ENCODE measurements at regions not wholly inside any gene's neighbourhood (a gene's known extent, or its start where the extent isn't known, plus 50 kb on each side); places are given as distances from the start of the nearest gene placed in this dataset.

DNA sequence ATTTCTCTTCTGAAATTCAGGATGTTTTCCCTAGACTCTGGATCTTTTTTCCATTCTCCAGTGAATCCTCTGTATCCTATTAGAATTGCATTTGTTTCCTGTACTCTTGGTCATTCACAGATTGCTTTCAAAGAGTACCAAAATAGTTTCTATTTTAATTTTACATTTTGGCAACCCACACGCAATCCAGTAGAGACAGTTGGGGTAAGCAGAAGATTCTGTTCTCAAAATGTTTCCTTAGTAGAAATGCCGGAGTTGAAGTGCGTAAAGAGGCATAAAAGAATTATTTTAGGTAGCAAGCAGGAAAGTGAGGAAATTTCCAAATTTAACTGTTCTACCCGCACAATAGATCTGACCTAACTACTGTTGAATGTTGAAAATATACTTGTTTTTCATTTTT, 842.4 kb downstream of the LUZP2 start:
- H3K9me3 ChIP-seq = no peaks in the 10 kb centered on the region
- no peaks in the 10 kb centered on the region for H3K27me3 ChIP-seq
- H3K4me3 ChIP-seq = no peak overlapping the region
- no peak for DNase-seq (ENCODE audit: extremely low spot score in 2 of 2)
- H3K4me1 ChIP-seq = no peaks in the 10 kb centered on the region
- intact Hi-C loops (cut with DNase I) = no loop called here
- TF ChIP-seq POLR2A (IDR thresholded peaks at IDR 0.05) (no peak), POLR2AphosphoS5 (IDR thresholded peaks at IDR 0.05; ENCODE audit: insufficient read depth in 1 of 2, low read depth in 1 of 2) (no peak)
- TF ChIP-seq, protein P1, sequence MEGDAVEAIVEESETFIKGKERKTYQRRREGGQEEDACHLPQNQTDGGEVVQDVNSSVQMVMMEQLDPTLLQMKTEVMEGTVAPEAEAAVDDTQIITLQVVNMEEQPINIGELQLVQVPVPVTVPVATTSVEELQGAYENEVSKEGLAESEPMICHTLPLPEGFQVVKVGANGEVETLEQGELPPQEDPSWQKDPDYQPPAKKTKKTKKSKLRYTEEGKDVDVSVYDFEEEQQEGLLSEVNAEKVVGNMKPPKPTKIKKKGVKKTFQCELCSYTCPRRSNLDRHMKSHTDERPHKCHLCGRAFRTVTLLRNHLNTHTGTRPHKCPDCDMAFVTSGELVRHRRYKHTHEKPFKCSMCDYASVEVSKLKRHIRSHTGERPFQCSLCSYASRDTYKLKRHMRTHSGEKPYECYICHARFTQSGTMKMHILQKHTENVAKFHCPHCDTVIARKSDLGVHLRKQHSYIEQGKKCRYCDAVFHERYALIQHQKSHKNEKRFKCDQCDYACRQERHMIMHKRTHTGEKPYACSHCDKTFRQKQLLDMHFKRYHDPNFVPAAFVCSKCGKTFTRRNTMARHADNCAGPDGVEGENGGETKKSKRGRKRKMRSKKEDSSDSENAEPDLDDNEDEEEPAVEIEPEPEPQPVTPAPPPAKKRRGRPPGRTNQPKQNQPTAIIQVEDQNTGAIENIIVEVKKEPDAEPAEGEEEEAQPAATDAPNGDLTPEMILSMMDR (IDR thresholded peaks at IDR 0.05) = no peak
- no peaks in the 10 kb centered on the region for H3K36me3 ChIP-seq
- no peak overlapping the region for H3K27ac ChIP-seq

DNA sequence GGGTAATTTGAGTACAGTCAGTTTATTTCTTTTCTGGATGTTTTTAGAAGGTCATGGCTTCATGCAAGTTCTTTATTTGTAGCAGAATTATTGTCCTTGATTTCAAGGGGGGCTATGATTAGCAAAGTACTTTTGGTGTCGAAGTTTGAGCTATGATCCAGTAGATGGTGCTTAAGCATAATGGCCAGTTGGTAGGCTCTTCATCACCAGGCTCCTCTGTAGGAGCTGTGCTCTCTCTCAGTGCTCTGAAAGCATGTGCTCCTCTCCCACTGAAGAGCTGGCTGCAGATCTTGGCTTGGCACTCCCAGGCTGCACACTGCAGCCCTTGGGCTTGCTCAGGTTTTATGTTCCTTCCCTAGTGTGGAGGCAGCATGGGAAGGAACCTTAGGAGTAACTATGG, 852.7 kb downstream of the LUZP2 start:
- Histone ChIP-seq H3K27me3 (no peaks in the 10 kb centered on the region), H3K9me3 (no peaks in the 10 kb centered on the region), H3K4me3 (no peak overlapping the region), H3K4me1 (no peaks in the 10 kb centered on the region), H3K36me3 (no peaks in the 10 kb centered on the region), H3K27ac (no peak overlapping the region)
- DNase-seq (ENCODE audit: extremely low spot score in 2 of 2) = no peak
- intact Hi-C loops (cut with DNase I) = no loop called here
- TF ChIP-seq POLR2A (IDR thresholded peaks at IDR 0.05) = no peak
- TF ChIP-seq, protein P1 (IDR thresholded peaks at IDR 0.05) = no peak
- no peak for TF ChIP-seq POLR2AphosphoS5 (IDR thresholded peaks at IDR 0.05; ENCODE audit: insufficient read depth in 1 of 2, low read depth in 1 of 2)

DNA sequence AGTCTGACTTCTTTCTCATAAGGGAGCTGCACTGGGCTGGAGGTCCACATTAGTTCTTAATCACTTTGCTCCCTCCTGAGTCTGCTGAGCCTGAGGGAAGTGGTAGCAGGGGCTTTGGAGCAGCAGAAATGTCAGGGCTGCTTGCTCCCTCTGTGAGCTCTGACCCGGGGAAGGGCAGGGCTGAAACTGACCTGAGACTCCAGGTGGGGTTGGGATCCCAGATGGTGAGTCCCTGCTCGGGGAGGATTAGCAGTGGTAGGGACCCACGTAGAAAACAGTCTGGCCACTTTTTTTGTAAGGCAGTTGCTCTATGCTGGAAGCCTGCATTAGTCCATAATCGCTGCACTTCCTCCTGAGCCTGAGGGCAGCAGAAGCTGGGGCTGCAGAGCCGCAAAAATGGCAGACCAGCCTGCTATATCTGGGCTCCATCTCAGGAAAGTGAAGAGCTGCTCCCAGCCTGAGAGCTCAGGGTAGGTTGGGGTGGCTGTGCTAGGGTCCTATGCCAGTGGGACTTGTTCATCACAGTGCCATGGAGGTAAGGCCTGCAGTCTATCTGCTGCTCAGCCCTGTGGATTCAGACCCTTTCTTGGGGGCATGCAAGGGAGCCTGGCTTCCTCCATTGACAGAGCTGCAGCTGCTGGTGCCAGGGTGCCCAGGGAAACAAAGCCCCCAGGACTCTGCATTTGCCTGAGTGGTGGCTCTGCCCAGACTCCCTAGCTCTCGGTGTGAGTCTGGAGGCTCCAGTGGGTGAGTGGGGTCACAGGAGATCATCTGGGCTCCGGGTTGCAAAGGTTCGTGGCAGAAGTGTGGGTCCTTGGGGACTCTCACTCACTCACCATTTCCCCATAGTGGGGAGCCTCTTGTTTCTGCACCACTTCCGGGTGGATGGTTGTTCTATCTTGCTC, 854.3 kb downstream of the LUZP2 start:
- Histone ChIP-seq H3K4me1 (no peaks in the 10 kb centered on the region), H3K27ac (no peak overlapping the region), H3K36me3 (no peaks in the 10 kb centered on the region), H3K27me3 (no peaks in the 10 kb centered on the region), H3K4me3 (no peak overlapping the region), H3K9me3 (no peaks in the 10 kb centered on the region)
- no peak for DNase-seq (ENCODE audit: extremely low spot score in 2 of 2)
- TF ChIP-seq POLR2AphosphoS5 (IDR thresholded peaks at IDR 0.05; ENCODE audit: insufficient read depth in 1 of 2, low read depth in 1 of 2) = no peak
- intact Hi-C loops (cut with DNase I) = no loop called here

DNA sequence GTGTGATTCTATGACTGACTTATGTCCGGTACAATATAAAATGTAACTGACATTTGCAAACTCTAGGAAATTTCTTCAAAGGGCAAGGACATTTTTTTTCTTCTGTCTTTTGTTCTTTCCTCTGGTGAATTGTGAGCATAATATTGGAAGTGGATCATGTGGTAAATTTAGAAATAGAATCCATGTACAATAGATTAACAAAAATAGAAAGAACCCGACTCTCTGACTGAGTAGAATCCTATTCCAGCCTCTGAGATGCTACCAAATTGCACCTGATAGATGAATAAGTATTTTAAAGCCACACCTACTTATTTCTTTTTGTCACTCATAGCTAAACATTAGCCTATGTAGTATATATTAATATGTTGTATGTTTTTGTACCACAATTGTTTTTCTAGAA, 860.3 kb downstream of the LUZP2 start:
- Histone ChIP-seq H3K4me3 (no peak overlapping the region), H3K4me1 (no peaks in the 10 kb centered on the region), H3K9me3 (no peaks in the 10 kb centered on the region), H3K27me3 (no peaks in the 10 kb centered on the region), H3K27ac (no peak overlapping the region), H3K36me3 (no peaks in the 10 kb centered on the region)
- TF ChIP-seq POLR2AphosphoS5 (IDR thresholded peaks at IDR 0.05; ENCODE audit: insufficient read depth in 1 of 2, low read depth in 1 of 2) (no peak), POLR2A (IDR thresholded peaks at IDR 0.05) (no peak)
- TF ChIP-seq, protein P1 (IDR thresholded peaks at IDR 0.05) = no peak
- DNase-seq (ENCODE audit: extremely low spot score in 2 of 2) = no peak
- intact Hi-C loops (cut with DNase I) = no loop called here

DNA sequence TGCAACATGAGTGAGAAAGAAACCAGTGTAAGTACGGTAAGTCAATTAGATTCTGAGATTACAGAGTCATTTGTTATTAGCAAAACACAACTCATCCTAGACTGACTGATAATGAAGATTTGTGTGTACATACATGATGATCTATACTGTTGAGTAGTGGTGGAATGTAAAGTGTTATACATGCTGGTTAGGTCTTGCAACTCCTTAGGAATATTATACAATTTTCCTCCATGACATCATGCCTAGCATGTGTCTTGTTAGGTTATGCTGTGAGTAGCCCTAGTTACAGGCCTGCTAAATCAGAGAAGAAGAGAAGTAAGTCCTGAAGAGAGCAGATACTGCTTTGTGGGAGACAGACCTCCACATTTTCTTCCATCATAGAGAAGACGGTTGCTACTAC, 880.6 kb downstream of the LUZP2 start:
- H3K27ac ChIP-seq = no peak overlapping the region
- DNase-seq (ENCODE audit: extremely low spot score in 2 of 2) = no peak
- H3K4me1 ChIP-seq = no peaks in the 10 kb centered on the region
- H3K27me3 ChIP-seq = no peaks in the 10 kb centered on the region
- intact Hi-C loops (cut with DNase I) = no loop called here
- no peaks in the 10 kb centered on the region for H3K9me3 ChIP-seq
- H3K4me3 ChIP-seq = no peak overlapping the region
- H3K36me3 ChIP-seq = no peaks in the 10 kb centered on the region
- TF ChIP-seq POLR2A (IDR thresholded peaks at IDR 0.05) (no peak), POLR2AphosphoS5 (IDR thresholded peaks at IDR 0.05; ENCODE audit: insufficient read depth in 1 of 2, low read depth in 1 of 2) (no peak)
- TF ChIP-seq, protein P1 (IDR thresholded peaks at IDR 0.05) = no peak

Data from vagina (tissue), 2 donors.